CD1c-positive myeloid dendritic cell (primary cell): ENCODE measurements at regions not wholly inside any gene's neighbourhood (a gene's known extent, or its start where the extent isn't known, plus 50 kb on each side); places are given as distances from the start of the nearest gene placed in this dataset.

Experiments used
- DNase-seq: peaks from one replicate; pipeline ENCODE4 v3.0.0-alpha.2; 2016; ENCODE audit errors: extremely low spot score

DNA sequence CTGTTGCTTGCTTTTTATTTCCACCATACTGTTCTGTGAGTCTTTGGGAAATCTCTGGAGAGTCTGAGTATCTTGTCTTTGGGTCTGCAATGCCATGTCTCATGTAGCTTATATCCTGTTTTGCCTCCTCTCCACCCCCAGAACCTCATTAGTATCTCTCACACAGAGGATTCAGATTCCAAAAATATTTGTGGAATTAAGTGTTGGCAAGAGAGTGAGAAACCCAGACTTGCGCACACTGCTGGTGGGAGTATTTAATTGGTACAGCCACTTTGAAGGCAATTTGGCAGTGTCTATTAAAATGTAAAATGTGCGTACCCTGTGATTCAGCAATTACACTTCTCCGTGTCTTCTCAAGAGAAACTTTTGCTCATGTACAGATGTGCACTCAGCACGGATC lies 68.6 kb downstream of the ZNF621 start:
- DNase-seq: no peak

GRCh38 chr3:40597441-40597840 lies 72.7 kb downstream of the ZNF621 start:
- no peak for DNase-seq

- DNase-seq: no peak
Measured at GRCh38 chr3:40598338-40598737, 73.6 kb downstream of the ZNF621 start.

DNA sequence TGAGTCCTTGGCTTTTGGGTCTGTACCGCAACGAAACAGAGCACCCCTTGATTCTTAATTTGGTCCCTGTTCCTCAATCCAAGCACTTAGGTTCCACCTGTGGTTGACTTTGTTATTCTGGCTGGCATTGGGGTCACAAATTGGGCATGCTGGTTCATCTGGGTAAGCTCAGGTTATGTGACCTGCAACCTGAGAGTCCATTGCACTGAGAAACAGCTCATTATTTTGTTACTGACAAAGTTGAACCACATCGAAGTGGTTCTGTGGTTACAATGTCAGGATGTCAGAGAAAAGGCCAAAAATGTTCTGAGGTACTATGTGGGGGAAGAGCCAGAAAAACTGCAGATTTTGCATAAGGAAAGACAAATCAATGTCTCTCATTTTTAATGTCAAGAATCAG lies 74.2 kb downstream of the ZNF621 start:
- DNase-seq: no peak

GRCh38 chr3:40602778-40603385 lies 78.1 kb downstream of the ZNF621 start:
- no peak for DNase-seq

GRCh38 chr3:40605960-40606359 lies 81.2 kb downstream of the ZNF621 start:
- DNase-seq: no peak

DNA sequence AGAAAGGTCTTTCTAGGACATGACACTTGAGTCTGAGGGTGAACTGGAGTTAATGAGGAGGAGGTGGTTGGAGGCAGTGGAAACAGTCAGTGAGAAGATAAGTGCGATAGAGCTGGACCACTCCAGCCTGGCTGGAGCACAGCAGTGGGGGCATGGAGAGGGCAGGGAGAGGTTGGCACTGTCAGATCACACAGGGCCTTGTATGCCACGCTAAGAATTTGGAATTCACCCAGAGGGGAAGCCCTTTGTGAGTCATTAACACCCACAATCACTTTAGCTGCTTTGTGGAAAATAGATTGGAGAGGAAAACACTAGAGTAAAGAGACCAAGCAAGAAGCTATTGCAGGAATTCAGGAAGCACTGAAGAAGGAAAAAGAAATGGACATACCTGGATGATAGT lies 83.3 kb downstream of the ZNF621 start:
- DNase-seq: no peak

GRCh38 chr3:40613306-40613705 lies 88.5 kb downstream of the ZNF621 start:
- no peak for DNase-seq

- DNase-seq: no peak
Measured at GRCh38 chr3:40615110-40615915, 90.6 kb downstream of the ZNF621 start.

GRCh38 chr3:40615918-40616819 lies 91.4 kb downstream of the ZNF621 start:
- DNase-seq: no peak

DNA sequence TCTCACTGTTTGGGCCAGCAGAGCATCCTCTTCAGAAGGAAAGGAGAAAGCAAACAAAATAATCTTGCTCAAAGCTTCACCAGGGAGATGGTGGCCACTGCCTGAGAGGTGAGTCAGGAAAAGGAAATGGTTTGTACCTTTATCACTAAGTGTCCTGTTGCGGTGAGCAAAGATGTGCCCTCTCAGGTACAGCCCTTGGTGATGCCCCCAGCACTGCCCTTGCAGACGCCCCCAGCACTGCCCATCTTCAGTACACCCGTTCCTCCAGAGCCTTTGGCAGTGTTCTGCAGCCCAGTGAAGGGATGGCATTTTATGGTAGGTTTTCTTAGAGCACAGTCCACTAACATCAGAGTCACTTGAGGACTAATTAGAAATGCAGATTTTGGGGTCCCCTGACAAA lies 92.3 kb downstream of the ZNF621 start:
- no peak for DNase-seq

GRCh38 chr3:40618158-40618557 lies 93.4 kb downstream of the ZNF621 start:
- no peak for DNase-seq

DNA sequence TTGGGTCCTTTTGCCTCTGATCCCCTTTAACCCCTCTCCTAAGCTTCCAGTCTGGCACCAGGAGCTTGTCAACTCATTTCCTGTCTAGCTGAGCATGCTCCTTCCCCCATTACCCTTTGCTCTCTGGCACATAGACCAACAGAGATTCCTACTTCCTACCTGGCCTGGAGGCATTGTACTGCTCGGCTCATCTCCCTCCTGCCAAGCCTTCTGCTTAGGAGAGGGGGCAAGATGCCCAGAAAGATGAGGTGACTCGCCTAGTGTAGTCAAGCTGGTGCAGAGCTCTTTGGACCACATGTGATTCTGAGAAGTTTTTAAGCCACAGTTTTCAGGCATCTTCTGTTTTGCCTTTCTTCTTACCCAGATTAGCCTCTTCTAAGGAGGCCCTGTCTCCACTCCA lies 95.4 kb downstream of the ZNF621 start:
- no peak for DNase-seq

DNA sequence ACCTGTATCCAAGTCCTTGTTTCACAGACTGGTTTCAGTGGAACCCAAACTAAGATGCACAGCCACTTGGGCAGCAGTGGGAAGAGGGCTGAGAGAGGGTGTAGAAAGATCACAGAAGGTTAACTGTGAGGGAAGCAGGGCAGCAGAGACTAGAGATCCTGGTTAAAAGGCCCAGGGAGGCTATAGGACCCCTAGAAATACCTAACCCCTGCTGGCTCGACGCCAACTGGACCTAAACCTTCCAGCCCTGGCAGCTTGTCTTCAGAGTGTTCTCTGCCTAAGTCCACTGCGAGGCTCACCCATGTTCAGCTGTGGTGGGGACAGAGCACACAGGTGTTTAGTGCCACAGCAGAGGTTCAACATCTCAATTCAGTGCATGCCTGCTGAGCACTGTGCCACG lies 96.5 kb downstream of the ZNF621 start:
- no peak for DNase-seq

DNA sequence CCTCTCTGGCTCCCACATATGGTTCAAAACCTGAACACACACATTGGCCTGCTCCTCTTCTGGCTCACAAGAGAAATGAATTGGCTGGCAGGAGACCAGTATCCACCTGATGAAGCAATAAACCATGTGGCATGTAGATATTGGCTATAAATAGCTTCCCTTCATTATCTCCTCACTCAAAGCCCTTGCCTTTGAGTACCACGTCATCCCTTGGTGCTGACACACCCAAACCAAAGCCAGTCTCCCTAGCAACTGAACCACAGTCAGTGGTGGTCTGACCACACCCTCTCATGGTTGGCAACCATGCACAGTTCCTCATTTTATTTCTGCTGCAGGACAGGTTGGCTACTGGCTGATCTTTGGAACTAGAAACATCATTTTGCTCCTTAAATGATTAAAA lies 98.8 kb downstream of the ZNF621 start:
- peak; percentile 75 for DNase-seq

- DNase-seq: peak; percentile 19
Measured at GRCh38 chr3:40624189-40624769, 99.5 kb downstream of the ZNF621 start.

- DNase-seq: no peak
Measured at GRCh38 chr3:40627095-40627494, 102.3 kb downstream of the ZNF621 start.

- no peak for DNase-seq
Measured at GRCh38 chr3:40628984-40629383, 104.2 kb downstream of the ZNF621 start.

DNA sequence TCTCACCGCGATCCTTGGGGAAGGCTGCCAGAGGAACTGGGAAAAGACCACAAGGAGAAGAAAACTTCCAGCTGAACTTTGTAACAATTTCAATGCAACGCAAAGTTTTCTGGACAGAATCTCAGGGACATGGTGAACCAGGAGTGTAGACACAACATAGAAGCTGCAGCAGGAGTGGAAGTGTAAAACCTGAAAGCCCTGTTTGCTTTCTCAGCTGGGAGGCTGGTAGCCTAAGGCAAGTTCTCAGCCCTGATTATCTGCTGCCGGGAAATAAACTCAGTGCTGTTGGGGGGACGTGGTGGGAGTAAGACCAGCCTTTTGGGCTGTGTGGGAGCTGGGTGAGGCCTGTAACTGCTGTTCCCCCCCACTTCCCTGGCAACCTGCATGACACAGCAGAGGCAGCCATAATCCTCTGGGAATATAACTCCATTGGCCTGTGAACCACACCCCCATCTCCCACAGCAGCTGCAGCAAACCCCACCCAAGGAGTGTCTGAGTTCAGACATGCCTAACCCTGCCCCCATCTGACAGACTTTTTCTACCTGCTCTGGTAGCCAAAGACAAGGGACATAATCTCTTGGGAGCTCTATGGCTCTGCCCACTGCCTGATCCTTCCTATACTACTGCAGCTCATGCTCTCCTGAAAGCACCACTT lies 106.7 kb downstream of the ZNF621 start:
- no peak for DNase-seq

- DNase-seq: no peak
Measured at GRCh38 chr3:40637906-40638305, 113.1 kb downstream of the ZNF621 start.

GRCh38 chr3:40639006-40639405 lies 114.2 kb downstream of the ZNF621 start:
- DNase-seq: no peak

GRCh38 chr3:40642812-40643211 lies 118.1 kb downstream of the ZNF621 start:
- no peak for DNase-seq
